Right cardiac atrium (tissue), 5 donors: ENCODE measurements at regions not wholly inside any gene's neighbourhood (a gene's known extent, or its start where the extent isn't known, plus 50 kb on each side); places are given as distances from the start of the nearest gene placed in this dataset.

Source experiments
- ATAC-seq, 2 donors: fragments of 200-7000 bp; cut with Tn5 transposase; one replicate each; pipeline versions ENCODE4 v1.8.0 to v1.9.1; 2020; ENCODE audit warnings: moderate library complexity in 2 of 2, mild to moderate bottlenecking in 1 of 2
- DNase-seq, 3 donors: peaks; one replicate each; pipeline ENCODE4 v3.0.0-alpha.2; 2020
- H3K27ac ChIP-seq: one replicate; pipeline ENCODE4 v1.5.1; 2013; ENCODE audit warnings: mild to moderate bottlenecking, low read length, control low read depth, moderate library complexity
- H3K27me3 ChIP-seq: one replicate; pipeline ENCODE4 v1.6.1; 2013; ENCODE audit not compliant: control insufficient read depth, insufficient read depth
- H3K4me1 ChIP-seq: one replicate; pipeline ENCODE4 v1.6.1; 2013; ENCODE audit warnings: low read length; ENCODE audit not compliant: control insufficient read depth, insufficient read depth
- H3K4me3 ChIP-seq: one replicate; pipeline ENCODE4 v1.5.1; 2013; ENCODE audit warnings: low read length, control low read depth
- H3K9me3 ChIP-seq: one replicate; pipeline ENCODE4 v1.6.1; 2013; ENCODE audit warnings: low read length; ENCODE audit not compliant: control insufficient read depth
- WGBS: extraction: QIAGEN DNeasy Blood & Tissue Kit; methylation state at CpG from one replicate; pipeline ENCODE4 v1.1.7; 2013; 5-methylcytosine and 5-hydroxymethylcytosine counted together
- intact Hi-C, 4 donors: fragments of 100-400 bp; cut with DNase I; formaldehyde crosslinking; loops; one replicate each; pipeline versions ENCODE4 v1.11.0 to v1.14.0; 2022 to 2023
- microRNA-seq, 2 donors: library from miRNA; unstranded; fragments of <30 nt; microRNA quantifications; one replicate each; pipeline ENCODE4 v1.2.0, GENCODE V29; 2020 to 2021
- donor health status: healthy with polysubstance abuse.
- donor health status: DM: no; HTN: yes; CAD: no.
- donor health status: DM: no; HTN: no; CAD: no.
- donor health status: DM: no; HTN: yes; CAD: no; lungs with severe emphysema.
- donor health status: DM: yes; HTN: yes; CAD: no.

- Histone ChIP-seq H3K9me3 (no peaks in the 10 kb centered on the region), H3K4me3 (no peak overlapping the region), H3K27ac (no peak overlapping the region), H3K27me3 (no peaks in the 10 kb centered on the region), H3K4me1 (no peaks in the 10 kb centered on the region)
- intact Hi-C loops = no loop called here
- no peak for ATAC-seq
- no peak for DNase-seq
These were observed 91.4 kb upstream of the CDH19 start for GRCh38 chr18:66695281-66695680.

GRCh38 chr18:66694852-66695251 lies 91.0 kb upstream of the CDH19 start:
- ATAC-seq = no peak
- WGBS = 80% methylated on average over 1 of the region's 1 CpG
- Histone ChIP-seq H3K4me3 (no peak overlapping the region), H3K27me3 (no peaks in the 10 kb centered on the region), H3K9me3 (no peaks in the 10 kb centered on the region), H3K27ac (no peak overlapping the region), H3K4me1 (no peaks in the 10 kb centered on the region)
- DNase-seq = no peak
- intact Hi-C loops = no loop called here

GRCh38 chr18:66687635-66688034 lies 83.7 kb upstream of the CDH19 start:
- H3K4me1 ChIP-seq = no peaks in the 10 kb centered on the region
- DNase-seq (no peak), ATAC-seq (no peak)
- H3K9me3 ChIP-seq = no peaks in the 10 kb centered on the region
- H3K4me3 ChIP-seq = no peak overlapping the region
- no peaks in the 10 kb centered on the region for H3K27me3 ChIP-seq
- H3K27ac ChIP-seq = no peak overlapping the region
- 91% methylated on average over 5 of the region's 5 CpGs for WGBS
- intact Hi-C loops = no loop called here

GRCh38 chr18:66682855-66683322 lies 79.0 kb upstream of the CDH19 start:
- DNase-seq (peak in 2 of 3 donors; percentile 17 to 55), ATAC-seq (peak; percentile 97)
- Histone ChIP-seq H3K27ac (peak overlapping the region; percentile 85), H3K9me3 (peaks cover 5% of the 10 kb centered on the region), H3K4me3 (peak overlapping the region; percentile 57), H3K4me1 (no peaks in the 10 kb centered on the region), H3K27me3 (no peaks in the 10 kb centered on the region)
- whole genome bisulfite sequencing = 16% methylated on average over 5 of the region's 5 CpGs
- intact Hi-C loops = no loop called here

GRCh38 chr18:66676699-66677098 lies 72.8 kb upstream of the CDH19 start:
- Histone ChIP-seq H3K4me1 (peaks cover 1% of the 10 kb centered on the region), H3K27me3 (no peaks in the 10 kb centered on the region), H3K27ac (no peak overlapping the region), H3K9me3 (peaks cover 5% of the 10 kb centered on the region), H3K4me3 (no peak overlapping the region)
- ATAC-seq = no peak
- intact Hi-C loops = no loop called here
- no peak for DNase-seq
- WGBS = 82% methylated on average over 4 of the region's 4 CpGs

- intact Hi-C loops = no loop called here
- ATAC-seq (no peak), DNase-seq (no peak)
- 25% methylated on average over 2 of the region's 2 CpGs for WGBS
- peaks cover 3% of the 10 kb centered on the region for H3K9me3 ChIP-seq
- no peak overlapping the region for H3K27ac ChIP-seq
- H3K4me1 ChIP-seq = peaks cover 1% of the 10 kb centered on the region
- no peak overlapping the region for H3K4me3 ChIP-seq
- no peaks in the 10 kb centered on the region for H3K27me3 ChIP-seq
These were observed 70.4 kb upstream of the CDH19 start for GRCh38 chr18:66674286-66674685.

GRCh38 chr18:66668706-66669105 lies 64.8 kb upstream of the CDH19 start:
- no peaks in the 10 kb centered on the region for H3K27me3 ChIP-seq
- intact Hi-C loops = no loop called here
- DNase-seq = no peak

GRCh38 chr18:66662632-66663031 lies 58.7 kb upstream of the CDH19 start:
- Histone ChIP-seq H3K27me3 (no peaks in the 10 kb centered on the region), H3K27ac (no peak overlapping the region), H3K4me3 (no peak overlapping the region), H3K9me3 (no peaks in the 10 kb centered on the region), H3K4me1 (no peaks in the 10 kb centered on the region)
- ATAC-seq (no peak), DNase-seq (no peak)
- WGBS = 87% methylated on average over 4 of the region's 4 CpGs
- intact Hi-C loops = no loop called here

More at GRCh38 chr18:66668706-66669105, 64.8 kb upstream of the CDH19 start:
- Histone ChIP-seq H3K4me1 (peaks cover 1% of the 10 kb centered on the region), H3K9me3 (no peaks in the 10 kb centered on the region), H3K4me3 (no peak overlapping the region), H3K27ac (no peak overlapping the region)
- ATAC-seq = no peak

GRCh38 chr18:66655407-66655806 lies 51.5 kb upstream of the CDH19 start:
- Histone ChIP-seq H3K27ac (no peak overlapping the region), H3K4me3 (no peak overlapping the region), H3K9me3 (no peaks in the 10 kb centered on the region), H3K4me1 (no peaks in the 10 kb centered on the region), H3K27me3 (no peaks in the 10 kb centered on the region)
- DNase-seq (no peak), ATAC-seq (no peak)
- intact Hi-C loops = no loop called here

Small RNA genes lying in the stretch of these regions (microRNA-seq; reads per million reads assigned to microRNA genes)
- gene MIR5011 = 0 reads per million in 2 donors
